IMR-90 (cell line): ENCODE measurements at regions not wholly inside any gene's neighbourhood (a gene's known extent, or its start where the extent isn't known, plus 50 kb on each side); places are given as distances from the start of the nearest gene placed in this dataset.
A peak's percentile ranks its signal among the peaks of the same experiment; 100 is the strongest.

ENCODE experiments used
- ATAC-seq: fragments of 200-7000 bp; cut with Tn5 transposase; 2 replicates; pipeline ENCODE4 v1.9.1; 2020; ENCODE audit warnings: low read depth, mild to moderate bottlenecking, moderate library complexity
- BruUV-seq: library from RNA; stranded (reverse); fragments of 400-500 nt; replicated peaks from 2 replicates; lab custom pipeline; 2021; lab: Mats Ljungman, UMichigan
- CTCF ChIA-PET: fragments of 300-600 bp; formaldehyde crosslinking; extraction: SDS; loops from one replicate; lab custom pipeline; 2021; ENCODE audit warnings: antibody characterized with exemption; lab: Yijun Ruan, JAX
- POLR2A ChIA-PET: fragments of 300-600 bp; sonication (Branson Sonifier 250); formaldehyde crosslinking; loops from one replicate; lab custom pipeline; 2022; ENCODE audit warnings: antibody characterized with exemption; ENCODE audit not compliant: unreplicated experiment; lab: Charles Lee
- DNase-seq: peaks from one replicate; pipeline ENCODE4 v3.0.0; 2013
- H2AFZ ChIP-seq: replicated peaks from 2 replicates; pipeline ENCODE3; 2013; ENCODE audit warnings: low read length, mild to moderate bottlenecking; ENCODE audit not compliant: poor library complexity
- H2AK5ac ChIP-seq: 2 replicates; pipeline ENCODE4 v1.6.1; 2013; ENCODE audit warnings: low read depth, low read length, inconsistent platforms
- H2AK9ac ChIP-seq: replicated peaks from 2 replicates; pipeline ENCODE3; 2013; ENCODE audit warnings: mild to moderate bottlenecking, low read depth, low read length, moderate library complexity; ENCODE audit not compliant: poor library complexity
- H2BK120ac ChIP-seq: 2 replicates; pipeline ENCODE4 v1.6.1; 2013; ENCODE audit warnings: low read depth, low read length, inconsistent platforms
- H2BK15ac ChIP-seq: 3 replicates; pipeline ENCODE4 v1.6.1; 2013; ENCODE audit warnings: low read depth, low read length, inconsistent platforms
- H2BK20ac ChIP-seq: 2 replicates; pipeline ENCODE4 v1.6.1; 2013; ENCODE audit warnings: low read depth, mild to moderate bottlenecking, inconsistent platforms, low read length, moderate library complexity
- H2BK5ac ChIP-seq: 2 replicates; pipeline ENCODE4 v1.6.1; 2013; ENCODE audit warnings: mild to moderate bottlenecking, low read depth, low read length, inconsistent platforms; ENCODE audit not compliant: poor library complexity, severe bottlenecking
- H3K14ac ChIP-seq: replicated peaks from 2 replicates; pipeline ENCODE4 v1.6.1; 2013; ENCODE audit warnings: low read depth, low read length, inconsistent platforms
- H3K18ac ChIP-seq: 2 replicates; pipeline ENCODE4 v1.6.1; 2013; ENCODE audit warnings: low read depth, low read length, control low read depth
- H3K23ac ChIP-seq: 2 replicates; pipeline ENCODE4 v1.6.1; 2013; ENCODE audit warnings: low read depth, low read length, inconsistent platforms
- H3K27ac ChIP-seq: 2 replicates; pipeline ENCODE4 v1.5.1; 2013; ENCODE audit warnings: mild to moderate bottlenecking, control low read depth, low read length; ENCODE audit not compliant: insufficient read depth
- H3K27me3 ChIP-seq: 2 replicates; pipeline ENCODE4 v1.6.1; 2013; ENCODE audit warnings: low read length; ENCODE audit not compliant: control insufficient read depth, insufficient read depth
- H3K36me3 ChIP-seq: 2 replicates; pipeline ENCODE4 v1.6.1; 2013; ENCODE audit warnings: low read length, mixed read lengths; ENCODE audit not compliant: control insufficient read depth, insufficient read depth
- H3K4ac ChIP-seq: 2 replicates; pipeline ENCODE4 v1.6.1; 2013; ENCODE audit warnings: low read depth, low read length, inconsistent platforms
- H3K4me1 ChIP-seq: 2 replicates; pipeline ENCODE4 v1.6.1; 2013; ENCODE audit warnings: low read length, mixed read lengths; ENCODE audit not compliant: control insufficient read depth, insufficient read depth
- H3K4me2 ChIP-seq: 2 replicates; pipeline ENCODE4 v1.6.1; 2013; ENCODE audit warnings: low read depth, mild to moderate bottlenecking, control low read depth, low read length, moderate library complexity
- H3K4me3 ChIP-seq: 2 replicates; pipeline ENCODE4 v1.5.1; 2013; ENCODE audit warnings: low read depth, mild to moderate bottlenecking, control low read depth, low read length, moderate library complexity; ENCODE audit not compliant: insufficient read depth
- H3K56ac ChIP-seq: 2 replicates; pipeline ENCODE4 v1.6.1; 2013; ENCODE audit warnings: low read length, inconsistent platforms; ENCODE audit not compliant: insufficient read depth; ENCODE audit errors: extremely low read depth
- H3K79me1 ChIP-seq, 2 experiments: 2 replicates each; pipeline ENCODE4 v1.6.1; 2013; ENCODE audit warnings: low read length in 2 of 2, inconsistent platforms in 1 of 2, low read depth in 1 of 2
- H3K9ac ChIP-seq: 2 replicates; pipeline ENCODE4 v1.6.1; 2013; ENCODE audit warnings: low read depth, low read length, control low read depth
- H3K9me1 ChIP-seq: 2 replicates; pipeline ENCODE4 v1.6.1; 2013; ENCODE audit warnings: low read length, inconsistent platforms; ENCODE audit not compliant: insufficient read depth
- H3K9me3 ChIP-seq: 2 replicates; pipeline ENCODE4 v1.6.1; 2013; ENCODE audit warnings: low read length; ENCODE audit not compliant: control insufficient read depth, insufficient read depth
- H4K20me1 ChIP-seq: 2 replicates; pipeline ENCODE4 v1.6.1; 2013; ENCODE audit warnings: low read length, inconsistent platforms; ENCODE audit not compliant: insufficient read depth
- H4K5ac ChIP-seq: 2 replicates; pipeline ENCODE4 v1.6.1; 2013; ENCODE audit warnings: mild to moderate bottlenecking, low read depth, low read length, control low read depth
- H4K8ac ChIP-seq, 2 experiments: 2 replicates each; pipeline ENCODE4 v1.6.1; 2013; ENCODE audit warnings: low read depth in 2 of 2, low read length in 2 of 2, control low read depth in 1 of 2, inconsistent platforms in 1 of 2
- H4K91ac ChIP-seq: 2 replicates; pipeline ENCODE4 v1.6.1; 2013; ENCODE audit warnings: low read depth, low read length, inconsistent platforms; ENCODE audit not compliant: insufficient read depth
- BHLHE40 ChIP-seq: fragments of 150-350 bp; IDR thresholded peaks from 2 replicates; pipeline ENCODE4 v1.6.1; 2016; ENCODE audit warnings: mild to moderate bottlenecking, low read depth, low read length
- CEBPB ChIP-seq: IDR thresholded peaks from 2 replicates; pipeline ENCODE4 v1.6.1; 2012; ENCODE audit warnings: low read depth, low read length, improper control_type of control experiment
- CHD1 ChIP-seq: IDR thresholded peaks from 2 replicates; pipeline ENCODE4 v1.6.1; 2012; ENCODE audit warnings: low read depth, low read length, improper control_type of control experiment
- MAFK ChIP-seq: IDR thresholded peaks from 2 replicates; pipeline ENCODE4 v1.6.1; 2012; ENCODE audit warnings: low read depth, low read length, improper control_type of control experiment
- MXI1 ChIP-seq: IDR thresholded peaks from 2 replicates; pipeline ENCODE4 v1.6.1; 2012; ENCODE audit warnings: low read depth, mild to moderate bottlenecking, low read length, moderate library complexity, borderline replicate concordance
- NFE2L2 ChIP-seq: fragments of 150-350 bp; IDR thresholded peaks from 2 replicates; pipeline ENCODE4 v1.6.1; 2016; ENCODE audit warnings: low read depth, mild to moderate bottlenecking, low read length
- RAD21 ChIP-seq: IDR thresholded peaks from 2 replicates; pipeline ENCODE4 v1.6.1; 2012; ENCODE audit warnings: low read length, improper control_type of control experiment
- RCOR1 ChIP-seq: IDR thresholded peaks from 2 replicates; pipeline ENCODE4 v1.6.1; 2012; ENCODE audit warnings: mild to moderate bottlenecking, low read length, improper control_type of control experiment; ENCODE audit not compliant: insufficient replicate concordance
- RFX5 ChIP-seq: IDR thresholded peaks from 2 replicates; pipeline ENCODE4 v1.8.0; 2012; ENCODE audit warnings: low read depth, mild to moderate bottlenecking, low read length, moderate library complexity
- SMC3 ChIP-seq: fragments of 150-350 bp; IDR thresholded peaks from 2 replicates; pipeline ENCODE4 v1.6.1; 2016; ENCODE audit warnings: low read depth, mild to moderate bottlenecking, antibody characterized with exemption, low read length, moderate library complexity
- WGBS, 2 experiments: methylation state at CpG; one replicate each; pipeline versions ENCODE4 v1.1.5 to v1.1.7; 2013; ENCODE audit warnings: missing lambda C conversion rate in 2 of 2; ENCODE audit not compliant: insufficient read length in 1 of 2; ENCODE audit errors: extremely low coverage in 2 of 2; 5-methylcytosine and 5-hydroxymethylcytosine counted together
- dilution Hi-C: fragments of 300-500 bp; cut with HindIII; formaldehyde crosslinking; loops from one replicate; pipeline ENCODE4 v1.14.3; 2018; ENCODE audit warnings: low sequenced_read_pairs; ENCODE audit not compliant: unreplicated experiment
- in situ Hi-C: fragments of 300-500 bp; cut with MboI; formaldehyde crosslinking; loops from 3 replicates; pipeline ENCODE4 v1.14.3; 2019; ENCODE audit warnings: low sequenced_read_pairs, inconsistent platforms, mixed read lengths
- intact Hi-C: fragments of 100-400 bp; cut with micrococcal nuclease; formaldehyde crosslinking; loops from 2 replicates; pipeline ENCODE4 v1.10.0; 2022

DNA sequence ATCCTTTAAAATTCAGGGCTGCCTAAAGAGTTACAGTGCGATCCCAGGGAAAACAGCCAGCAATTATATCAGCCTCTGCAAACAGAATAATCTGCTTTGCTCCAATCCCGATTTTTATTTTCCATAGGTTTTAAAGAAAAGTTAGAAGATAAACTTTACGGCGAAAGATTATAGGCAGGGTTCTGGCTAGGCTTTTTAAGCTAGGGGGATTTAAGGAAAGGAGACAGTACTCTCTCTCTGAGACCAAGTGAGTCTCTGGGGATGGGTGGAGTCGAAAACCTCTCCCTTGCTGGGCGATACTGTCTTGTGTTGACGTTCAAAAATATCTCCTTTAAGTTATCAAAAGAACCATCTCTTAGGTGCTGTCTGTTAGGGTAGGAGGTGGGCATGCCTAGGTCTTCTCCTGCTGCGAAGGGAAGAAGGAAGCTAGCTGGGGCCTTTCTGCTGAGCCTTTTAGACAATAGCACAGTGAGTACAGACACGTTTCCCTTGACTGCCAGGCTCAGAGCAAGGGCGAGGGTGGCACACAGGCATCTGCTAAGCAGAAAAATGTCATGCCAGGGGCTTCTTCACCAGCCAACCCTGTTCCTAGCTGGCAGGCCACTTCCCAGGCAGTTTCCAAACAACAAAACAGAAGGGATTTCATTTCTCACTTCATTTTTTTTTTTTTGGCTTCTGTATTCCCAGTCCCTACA, 167.9 kb upstream of the MAF start:
- no peak overlapping the region for H3K9ac ChIP-seq
- H3K14ac ChIP-seq, result no peak overlapping the region
- H2AK9ac ChIP-seq, result no peak overlapping the region
- H2BK5ac ChIP-seq, result no peak overlapping the region
- BruUV-seq, result no TSS peak
- H2AK5ac ChIP-seq, result no peak overlapping the region
- no peak overlapping the region for H3K4me3 ChIP-seq
- H2AFZ ChIP-seq, result no peak overlapping the region
- in situ Hi-C loops (no loop called here), dilution Hi-C loops (no loop called here), intact Hi-C loops (no loop called here)
- no peak overlapping the region for H3K18ac ChIP-seq
- no peak for DNase-seq
- H3K9me3 ChIP-seq, result peaks cover 3% of the 10 kb centered on the region
- no peak overlapping the region for H3K23ac ChIP-seq
- no peak overlapping the region for H3K27ac ChIP-seq
- no peak overlapping the region for H2BK15ac ChIP-seq
- H4K5ac ChIP-seq, result no peak overlapping the region
- no peaks in the 10 kb centered on the region for H4K20me1 ChIP-seq
- H3K4ac ChIP-seq, result no peak overlapping the region
- H3K79me1 ChIP-seq, result no peaks in the 10 kb centered on the region
- H2BK120ac ChIP-seq, result no peak overlapping the region
- no peak overlapping the region for H2BK20ac ChIP-seq
- H4K8ac ChIP-seq, result no peak overlapping the region
- POLR2A ChIA-PET, result no interaction called here
- TF ChIP-seq CHD1 (no peak), CEBPB (no peak), RFX5 (no peak), MXI1 (no peak), NFE2L2 (no peak), RAD21 (no peak), SMC3 (no peak), RCOR1 (no peak), MAFK (no peak), BHLHE40 (no peak)
- H3K27me3 ChIP-seq, result no peaks in the 10 kb centered on the region
- 17% methylated on average over 2 of the region's 10 CpGs; no CpG with 5 or more reads in 1 of the 2 experiments for WGBS, 2 experiments
- no peak overlapping the region for H3K56ac ChIP-seq
- H3K4me2 ChIP-seq, result peak overlapping the region; percentile 65; the same call in 1 of the 2 replicates
- H3K4me1 ChIP-seq, result no peaks in the 10 kb centered on the region
- CTCF ChIA-PET, result interaction anchor here (0.6 to 1.2 kb wide), 2 partner anchors 160 to 180 kb away, joined by 3 read pairs; no protein-coding TSS in a partner anchor
- no peaks in the 10 kb centered on the region for H3K9me1 ChIP-seq
- ATAC-seq, result no peak
- no peak overlapping the region for H4K91ac ChIP-seq
- no peaks in the 10 kb centered on the region for H3K36me3 ChIP-seq
